Mesendoderm (in vitro differentiated cells): ENCODE measurements at regions not wholly inside any gene's neighbourhood (a gene's known extent, or its start where the extent isn't known, plus 50 kb on each side); places are given as distances from the start of the nearest gene placed in this dataset.

Source experiments
- DNase-seq: peaks from one replicate; pipeline ENCODE4 v3.0.0; 2013
- H2AK5ac ChIP-seq: 2 replicates; pipeline ENCODE4 v1.6.1; 2013; ENCODE audit warnings: low read length, inconsistent platforms
- H2BK120ac ChIP-seq: 2 replicates; pipeline ENCODE4 v1.6.1; 2013; ENCODE audit warnings: low read depth, mild to moderate bottlenecking, low read length, moderate library complexity, mixed read lengths
- H2BK15ac ChIP-seq: replicated peaks from 2 replicates; pipeline ENCODE4 v1.6.1; 2013; ENCODE audit warnings: low read depth, mild to moderate bottlenecking, moderate library complexity
- H2BK5ac ChIP-seq: 2 replicates; pipeline ENCODE4 v1.6.1; 2013; ENCODE audit warnings: low read length, inconsistent platforms
- H3K18ac ChIP-seq: 2 replicates; pipeline ENCODE4 v1.6.1; 2013; ENCODE audit warnings: mild to moderate bottlenecking, low read length, mixed read lengths
- H3K23ac ChIP-seq: one replicate; pipeline ENCODE4 v1.6.1; 2013; ENCODE audit warnings: low read length
- H3K27ac ChIP-seq: 2 replicates; pipeline ENCODE4 v1.5.1; 2013; ENCODE audit warnings: low read depth, mild to moderate bottlenecking, inconsistent platforms, low read length, moderate library complexity
- H3K27me3 ChIP-seq: 2 replicates; pipeline ENCODE4 v1.6.1; 2013; ENCODE audit warnings: low read length, control low read depth, mild to moderate bottlenecking, inconsistent platforms; ENCODE audit not compliant: insufficient read depth, poor library complexity
- H3K36me3 ChIP-seq: 2 replicates; pipeline ENCODE4 v1.6.1; 2013; ENCODE audit warnings: low read length, inconsistent platforms; ENCODE audit not compliant: control insufficient read depth, insufficient read depth
- H3K4ac ChIP-seq: one replicate; pipeline ENCODE4 v1.6.1; 2013; ENCODE audit warnings: low read depth, mild to moderate bottlenecking, low read length, moderate library complexity
- H3K4me1 ChIP-seq: 2 replicates; pipeline ENCODE4 v1.6.1; 2013; ENCODE audit warnings: low read depth, low read length, inconsistent platforms; ENCODE audit not compliant: control insufficient read depth
- H3K4me2 ChIP-seq: 2 replicates; pipeline ENCODE4 v1.6.1; 2013; ENCODE audit warnings: low read length
- H3K4me3 ChIP-seq: 2 replicates; pipeline ENCODE4 v1.5.1; 2013; ENCODE audit warnings: mild to moderate bottlenecking, low read length
- H3K56ac ChIP-seq: one replicate; pipeline ENCODE4 v1.6.1; 2013; ENCODE audit warnings: low read length
- H3K79me1 ChIP-seq: 2 replicates; pipeline ENCODE4 v1.6.1; 2013; ENCODE audit warnings: low read length, inconsistent platforms
- H3K79me2 ChIP-seq: 2 replicates; pipeline ENCODE4 v1.6.1; 2013; ENCODE audit warnings: mild to moderate bottlenecking, low read length; ENCODE audit not compliant: control insufficient read depth, insufficient read depth
- H3K9ac ChIP-seq: 2 replicates; pipeline ENCODE4 v1.6.1; 2013; ENCODE audit warnings: low read length, inconsistent platforms
- H4K5ac ChIP-seq: one replicate; pipeline ENCODE4 v1.6.1; 2013; ENCODE audit warnings: low read length
- H4K8ac ChIP-seq: one replicate; pipeline ENCODE4 v1.6.1; 2013; ENCODE audit warnings: low read depth, mild to moderate bottlenecking, control low read depth, low read length, moderate library complexity
- WGBS: extraction: QIAGEN DNeasy Blood & Tissue Kit; methylation state at CpG from one replicate; pipeline ENCODE4 v1.1.7; 2013; ENCODE audit warnings: low lambda C conversion rate, missing lambda C conversion rate; ENCODE audit not compliant: insufficient coverage; ENCODE audit errors: extremely low coverage; 5-methylcytosine and 5-hydroxymethylcytosine counted together

- Histone ChIP-seq H3K4ac (no peak overlapping the region), H3K9ac (no peak overlapping the region)
- WGBS = no CpG with 5 or more reads among the region's 4 CpGs
Measured at GRCh38 chr3:194866236-194866635, 180.6 kb downstream of the FAM43A start.

DNA sequence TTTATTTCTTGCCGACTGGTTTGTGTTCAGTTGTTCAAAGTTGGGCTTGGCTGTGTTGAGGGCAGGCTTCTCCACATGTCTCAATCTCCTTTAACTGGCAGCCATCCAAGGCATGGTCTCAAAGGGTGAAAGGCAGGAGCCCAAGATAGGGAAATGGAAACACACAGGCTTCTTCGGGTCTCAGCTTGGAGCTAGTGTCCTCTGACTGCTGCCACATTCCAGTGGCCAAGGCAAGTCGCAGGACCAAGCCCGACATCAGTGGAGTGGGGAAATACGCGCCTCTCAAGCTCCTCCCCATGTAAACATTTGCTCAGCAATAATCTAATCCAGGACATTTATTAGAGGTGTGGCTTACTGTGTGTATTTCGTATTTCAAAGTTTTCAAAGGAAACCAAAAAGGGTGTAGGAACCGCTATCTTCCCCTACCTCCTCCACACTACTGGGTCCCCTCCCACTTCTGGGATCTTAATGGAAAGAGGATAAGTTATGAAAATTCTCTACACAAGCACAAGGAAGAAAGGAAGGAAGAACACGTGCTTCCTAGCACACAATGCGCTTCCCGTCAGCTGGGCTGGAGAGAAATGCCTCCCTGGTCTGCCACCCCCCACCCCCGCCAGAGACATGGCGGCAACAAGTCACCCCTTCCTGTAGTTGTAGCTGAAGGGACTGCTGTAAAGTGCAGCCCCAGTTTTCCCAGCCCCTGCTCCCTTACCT, 181.7 kb downstream of the FAM43A start:
- no peak overlapping the region for H3K9ac ChIP-seq
- H2BK120ac ChIP-seq = no peak overlapping the region
- H3K4ac ChIP-seq = no peak overlapping the region
- no peaks in the 10 kb centered on the region for H3K36me3 ChIP-seq
- no peaks in the 10 kb centered on the region for H3K79me1 ChIP-seq
- no peak overlapping the region for H3K4me2 ChIP-seq
- H3K18ac ChIP-seq = no peak overlapping the region
- H2BK5ac ChIP-seq = no peak overlapping the region
- no peak overlapping the region for H3K27ac ChIP-seq
- H2BK15ac ChIP-seq = no peak overlapping the region
- peaks cover 1% of the 10 kb centered on the region for H3K4me1 ChIP-seq
- no peak overlapping the region for H4K8ac ChIP-seq
- H3K23ac ChIP-seq = no peak overlapping the region
- no peak overlapping the region for H3K4me3 ChIP-seq
- no peak overlapping the region for H2AK5ac ChIP-seq
- no CpG with 5 or more reads among the region's 13 CpGs for whole genome bisulfite sequencing
- no peak for DNase-seq
- H3K79me2 ChIP-seq = no peaks in the 10 kb centered on the region
- H3K56ac ChIP-seq = no peak overlapping the region
- H4K5ac ChIP-seq = no peak overlapping the region
- H3K27me3 ChIP-seq = no peaks in the 10 kb centered on the region

More at GRCh38 chr3:194866236-194866635, 180.6 kb downstream of the FAM43A start:
- H3K27me3 ChIP-seq = no peaks in the 10 kb centered on the region
- H3K36me3 ChIP-seq = no peaks in the 10 kb centered on the region
- H3K79me2 ChIP-seq = no peaks in the 10 kb centered on the region
- no peak overlapping the region for H3K18ac ChIP-seq
- H3K27ac ChIP-seq = no peak overlapping the region
- no peak overlapping the region for H2BK120ac ChIP-seq
- H3K79me1 ChIP-seq = no peaks in the 10 kb centered on the region
- no peak overlapping the region for H3K56ac ChIP-seq
- H2AK5ac ChIP-seq = no peak overlapping the region
- H3K4me3 ChIP-seq = no peak overlapping the region
- no peak overlapping the region for H4K8ac ChIP-seq
- no peak for DNase-seq
- H3K4me2 ChIP-seq = no peak overlapping the region
- no peak overlapping the region for H2BK5ac ChIP-seq
- no peak overlapping the region for H2BK15ac ChIP-seq
- no peak overlapping the region for H3K23ac ChIP-seq
- no peak overlapping the region for H4K5ac ChIP-seq
- H3K4me1 ChIP-seq = peaks cover 1% of the 10 kb centered on the region

DNA sequence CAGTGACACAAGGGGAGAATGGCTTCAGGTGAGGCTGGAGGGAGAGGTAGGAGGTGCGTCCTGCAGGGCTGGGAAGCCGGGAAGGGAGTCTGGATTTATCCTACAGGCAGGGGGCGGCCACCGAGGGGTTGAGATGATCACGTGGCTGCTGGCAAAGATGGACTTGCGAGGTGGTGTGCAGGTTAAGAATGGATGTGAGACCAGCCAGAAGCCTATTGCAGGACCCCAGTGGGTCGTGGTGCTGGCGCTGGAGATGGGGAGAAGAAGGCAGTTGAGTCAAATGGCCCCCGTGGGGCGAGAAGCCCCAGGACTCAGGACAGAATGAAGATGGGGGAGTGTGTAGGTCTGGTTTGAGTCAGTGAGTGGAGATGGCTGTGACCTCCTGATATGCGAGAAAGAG, 183.1 kb downstream of the FAM43A start:
- Histone ChIP-seq H2BK120ac (no peak overlapping the region), H3K27me3 (no peaks in the 10 kb centered on the region), H3K79me1 (no peaks in the 10 kb centered on the region), H4K8ac (no peak overlapping the region), H3K23ac (no peak overlapping the region), H3K4ac (no peak overlapping the region), H3K27ac (no peak overlapping the region), H3K4me2 (no peak overlapping the region), H2BK15ac (no peak overlapping the region), H2AK5ac (no peak overlapping the region), H3K4me3 (no peak overlapping the region), H3K18ac (no peak overlapping the region), H3K56ac (no peak overlapping the region), H2BK5ac (no peak overlapping the region), H3K9ac (no peak overlapping the region), H3K36me3 (no peaks in the 10 kb centered on the region), H3K79me2 (no peaks in the 10 kb centered on the region), H4K5ac (no peak overlapping the region), H3K4me1 (peaks cover 1% of the 10 kb centered on the region)
- WGBS = no CpG with 5 or more reads among the region's 11 CpGs
- DNase-seq = no peak

DNA sequence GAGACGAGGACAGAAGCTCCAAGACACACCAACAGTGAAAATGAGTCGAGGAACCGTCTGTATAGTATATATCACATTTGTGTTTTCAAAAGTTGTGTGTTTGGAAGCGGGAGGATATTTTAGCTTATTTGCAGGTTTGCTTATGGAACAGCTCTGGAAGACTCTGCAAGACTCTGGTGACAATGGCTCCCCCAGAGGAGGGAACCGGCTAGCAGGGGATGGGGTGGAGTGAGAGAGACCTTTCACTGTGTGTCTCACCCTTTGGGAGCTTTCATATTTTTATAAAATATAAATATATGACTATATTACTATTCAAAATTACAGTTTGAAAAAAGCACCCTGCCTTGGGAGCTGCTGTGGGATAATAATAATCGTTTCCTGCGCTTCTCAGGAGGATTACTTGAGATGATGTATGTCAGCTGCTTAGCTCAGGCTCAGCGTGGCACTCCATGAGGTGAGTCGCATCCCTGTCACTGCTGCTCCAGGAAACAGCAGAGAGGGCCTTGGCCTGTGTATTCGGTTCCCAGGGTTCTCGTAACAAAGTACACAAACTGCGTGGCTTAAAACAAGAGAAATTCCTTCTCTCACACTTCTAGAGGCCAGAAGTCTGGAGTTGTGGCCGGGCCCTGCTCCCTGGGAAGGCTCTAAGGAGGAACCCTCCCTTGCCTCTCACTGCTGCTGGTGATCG, 183.9 kb downstream of the FAM43A start:
- no peaks in the 10 kb centered on the region for H3K79me1 ChIP-seq
- H3K4ac ChIP-seq = no peak overlapping the region
- H3K56ac ChIP-seq = no peak overlapping the region
- no peak overlapping the region for H2BK15ac ChIP-seq
- no peaks in the 10 kb centered on the region for H3K79me2 ChIP-seq
- no peak overlapping the region for H3K23ac ChIP-seq
- no peak overlapping the region for H2BK5ac ChIP-seq
- no peak overlapping the region for H4K5ac ChIP-seq
- no peak overlapping the region for H4K8ac ChIP-seq
- no CpG with 5 or more reads among the region's 14 CpGs for WGBS
- no peaks in the 10 kb centered on the region for H3K27me3 ChIP-seq
- H3K27ac ChIP-seq = no peak overlapping the region
- H3K4me3 ChIP-seq = no peak overlapping the region
- peaks cover 1% of the 10 kb centered on the region for H3K4me1 ChIP-seq
- H3K4me2 ChIP-seq = no peak overlapping the region
- no peak for DNase-seq
- no peak overlapping the region for H3K9ac ChIP-seq
- H2BK120ac ChIP-seq = no peak overlapping the region
- no peak overlapping the region for H2AK5ac ChIP-seq
- no peaks in the 10 kb centered on the region for H3K36me3 ChIP-seq
- no peak overlapping the region for H3K18ac ChIP-seq

GRCh38 chr3:194870394-194871110, 184.9 kb downstream of the FAM43A start:
- DNase-seq = peak; percentile 40
- H4K8ac ChIP-seq = no peak overlapping the region
- no peak overlapping the region for H3K23ac ChIP-seq
- H4K5ac ChIP-seq = no peak overlapping the region
- no peak overlapping the region for H2BK15ac ChIP-seq
- no peak overlapping the region for H3K9ac ChIP-seq
- no peak overlapping the region for H3K27ac ChIP-seq
- no peak overlapping the region for H3K4me2 ChIP-seq
- no peak overlapping the region for H2AK5ac ChIP-seq
- no peak overlapping the region for H2BK5ac ChIP-seq
- H3K56ac ChIP-seq = no peak overlapping the region
- no peaks in the 10 kb centered on the region for H3K36me3 ChIP-seq
- peaks cover 1% of the 10 kb centered on the region for H3K4me1 ChIP-seq
- no peak overlapping the region for H2BK120ac ChIP-seq
- H3K79me1 ChIP-seq = no peaks in the 10 kb centered on the region
- no peak overlapping the region for H3K4me3 ChIP-seq
- H3K79me2 ChIP-seq = no peaks in the 10 kb centered on the region
- no CpG with 5 or more reads among the region's 13 CpGs for WGBS
- H3K4ac ChIP-seq = no peak overlapping the region
- no peak overlapping the region for H3K18ac ChIP-seq
- H3K27me3 ChIP-seq = no peaks in the 10 kb centered on the region
